Endothelial cell (in vitro differentiated cells): ENCODE measurements at regions not wholly inside any gene's neighbourhood (a gene's known extent, or its start where the extent isn't known, plus 50 kb on each side); places are given as distances from the start of the nearest gene placed in this dataset.

Experiments
- DNase-seq: peaks from one replicate; pipeline ENCODE4 v3.0.0; 2021; ENCODE audit warnings: low spot score
- H3K27ac Mint-ChIP-seq: one replicate; pipeline ENCODE4 v1.8.0; 2021; ENCODE audit warnings: mixed read lengths, inconsistent platforms; ENCODE audit not compliant: unreplicated experiment
- H3K27me3 Mint-ChIP-seq: one replicate; pipeline ENCODE4 v1.8.0; 2021; ENCODE audit warnings: mild to moderate bottlenecking, moderate library complexity, mixed read lengths, inconsistent platforms; ENCODE audit not compliant: unreplicated experiment
- H3K36me3 Mint-ChIP-seq: one replicate; pipeline ENCODE4 v1.8.0; 2021; ENCODE audit warnings: mild to moderate bottlenecking, low read depth, mixed read lengths, inconsistent platforms; ENCODE audit not compliant: unreplicated experiment
- H3K4me1 Mint-ChIP-seq: one replicate; pipeline ENCODE4 v1.8.0; 2021; ENCODE audit warnings: mild to moderate bottlenecking, mixed read lengths, inconsistent platforms; ENCODE audit not compliant: unreplicated experiment
- H3K4me3 Mint-ChIP-seq: one replicate; pipeline ENCODE4 v1.8.0; 2021; ENCODE audit warnings: mild to moderate bottlenecking, mixed read lengths, inconsistent platforms; ENCODE audit not compliant: unreplicated experiment
- H3K9me3 Mint-ChIP-seq: one replicate; pipeline ENCODE4 v1.8.0; 2021; ENCODE audit warnings: mixed read lengths, inconsistent platforms; ENCODE audit not compliant: unreplicated experiment
- CTCF ChIP-seq: fragments of 200-600 bp; sonication (generic); IDR thresholded peaks from one replicate; pipeline ENCODE4 v1.5.0; 2021; ENCODE audit warnings: antibody characterized with exemption; ENCODE audit not compliant: unreplicated experiment

GRCh38 chr6:10098756-10099528, 315.9 kb downstream of the TFAP2A start:
- Mint-ChIP-seq H3K4me3 (no peak overlapping the region), H3K36me3 (peaks cover 6% of the 10 kb centered on the region), H3K4me1 (peaks cover 12% of the 10 kb centered on the region), H3K27me3 (peaks cover 3% of the 10 kb centered on the region), H3K27ac (no peak overlapping the region), H3K9me3 (peaks cover 3% of the 10 kb centered on the region)
- no peak for TF ChIP-seq CTCF
- DNase-seq: no peak

GRCh38 chr6:10093282-10093681, 321.6 kb downstream of the TFAP2A start:
- no peak overlapping the region for H3K27ac Mint-ChIP-seq
- no peaks in the 10 kb centered on the region for H3K4me1 Mint-ChIP-seq
- no peak for DNase-seq
- H3K4me3 Mint-ChIP-seq: no peak overlapping the region
- peaks cover 10% of the 10 kb centered on the region for H3K36me3 Mint-ChIP-seq
- peaks cover 8% of the 10 kb centered on the region for H3K9me3 Mint-ChIP-seq
- no peak for TF ChIP-seq CTCF
- H3K27me3 Mint-ChIP-seq: peaks cover 2% of the 10 kb centered on the region

GRCh38 chr6:10084111-10084986, 330.5 kb downstream of the TFAP2A start:
- no peak for DNase-seq
- TF ChIP-seq CTCF: no peak
- H3K27ac Mint-ChIP-seq: no peak overlapping the region

GRCh38 chr6:10082385-10082784, 332.5 kb downstream of the TFAP2A start:
- no peak overlapping the region for H3K27ac Mint-ChIP-seq
- no peaks in the 10 kb centered on the region for H3K9me3 Mint-ChIP-seq
- no peaks in the 10 kb centered on the region for H3K36me3 Mint-ChIP-seq
- no peak overlapping the region for H3K4me3 Mint-ChIP-seq
- H3K27me3 Mint-ChIP-seq: no peaks in the 10 kb centered on the region
- no peak for TF ChIP-seq CTCF
- no peak for DNase-seq
- peaks cover 15% of the 10 kb centered on the region for H3K4me1 Mint-ChIP-seq

More at GRCh38 chr6:10084111-10084986, 330.5 kb downstream of the TFAP2A start:
- H3K9me3 Mint-ChIP-seq: no peaks in the 10 kb centered on the region
- H3K4me1 Mint-ChIP-seq: peaks cover 23% of the 10 kb centered on the region
- H3K27me3 Mint-ChIP-seq: no peaks in the 10 kb centered on the region
- H3K36me3 Mint-ChIP-seq: no peaks in the 10 kb centered on the region
- H3K4me3 Mint-ChIP-seq: no peak overlapping the region

- no peak for TF ChIP-seq CTCF
- Mint-ChIP-seq H3K27me3 (no peaks in the 10 kb centered on the region), H3K27ac (no peak overlapping the region), H3K4me3 (no peak overlapping the region), H3K4me1 (peaks cover 11% of the 10 kb centered on the region), H3K36me3 (no peaks in the 10 kb centered on the region), H3K9me3 (no peaks in the 10 kb centered on the region)
- no peak for DNase-seq
Observed at GRCh38 chr6:10081957-10082356, 332.9 kb downstream of the TFAP2A start.
